Endodermal cell (in vitro differentiated cells): ENCODE measurements at regions not wholly inside any gene's neighbourhood (a gene's known extent, or its start where the extent isn't known, plus 50 kb on each side); places are given as distances from the start of the nearest gene placed in this dataset.

Source experiments
- DNase-seq: peaks from one replicate; pipeline ENCODE4 v3.0.0-alpha.2; 2017
- H3K27ac ChIP-seq: 2 replicates; pipeline ENCODE4 v1.5.1; 2013; ENCODE audit warnings: mild to moderate bottlenecking, low read depth, low read length, moderate library complexity
- H3K27me3 ChIP-seq: 2 replicates; pipeline ENCODE4 v1.6.1; 2013; ENCODE audit warnings: mild to moderate bottlenecking, low read length, moderate library complexity; ENCODE audit not compliant: insufficient read depth, control insufficient read depth, poor library complexity, severe bottlenecking
- H3K36me3 ChIP-seq: 2 replicates; pipeline ENCODE4 v1.7.0; 2013; ENCODE audit warnings: mild to moderate bottlenecking, low read length, moderate library complexity; ENCODE audit not compliant: control insufficient read depth, insufficient read depth
- H3K4me1 ChIP-seq: one replicate; pipeline ENCODE4 v1.7.0; 2013; ENCODE audit warnings: low read length; ENCODE audit not compliant: control insufficient read depth, insufficient read depth
- H3K4me3 ChIP-seq: 2 replicates; pipeline ENCODE4 v1.5.1; 2013; ENCODE audit warnings: mild to moderate bottlenecking, low read length, moderate library complexity
- H3K9ac ChIP-seq: 2 replicates; pipeline ENCODE4 v1.6.1; 2013; ENCODE audit warnings: mild to moderate bottlenecking, low read length, moderate library complexity; ENCODE audit not compliant: poor library complexity, severe bottlenecking; ENCODE audit errors: extremely low read depth
- H3K9me3 ChIP-seq: 2 replicates; pipeline ENCODE4 v1.6.1; 2013; ENCODE audit warnings: mild to moderate bottlenecking, low read length, moderate library complexity; ENCODE audit not compliant: control insufficient read depth
- H3K27ac Mint-ChIP-seq: 2 replicates; pipeline ENCODE4 v1.8.0; 2020; ENCODE audit warnings: mixed read lengths
- H3K27me3 Mint-ChIP-seq: 2 replicates; pipeline ENCODE4 v1.8.0; 2021; ENCODE audit warnings: mild to moderate bottlenecking, mixed read lengths; ENCODE audit not compliant: insufficient read depth
- H3K36me3 Mint-ChIP-seq: 2 replicates; pipeline ENCODE4 v1.8.0; 2020; ENCODE audit warnings: low read depth, mixed read lengths
- H3K4me1 Mint-ChIP-seq: 2 replicates; pipeline ENCODE4 v1.8.0; 2020; ENCODE audit warnings: mixed read lengths
- H3K4me3 Mint-ChIP-seq: 2 replicates; pipeline ENCODE4 v1.8.0; 2020; ENCODE audit warnings: mild to moderate bottlenecking, moderate library complexity, mixed read lengths
- H3K9me3 Mint-ChIP-seq: 2 replicates; pipeline ENCODE4 v1.8.0; 2020; ENCODE audit warnings: mild to moderate bottlenecking, mixed read lengths
- CTCF ChIP-seq: fragments of 200-600 bp; sonication (generic); conservative IDR thresholded peaks from 2 replicates; pipeline ENCODE4 v1.5.0; 2021; ENCODE audit warnings: antibody characterized with exemption, mild to moderate bottlenecking
- WGBS, 2 experiments: methylation state at CpG; one replicate each; pipeline versions ENCODE4 v1.1.5 to v1.1.7; 2013; ENCODE audit warnings: missing lambda C conversion rate in 2 of 2, mixed read lengths in 1 of 2; ENCODE audit not compliant: insufficient coverage in 1 of 2, insufficient read length in 1 of 2; 5-methylcytosine and 5-hydroxymethylcytosine counted together

DNA sequence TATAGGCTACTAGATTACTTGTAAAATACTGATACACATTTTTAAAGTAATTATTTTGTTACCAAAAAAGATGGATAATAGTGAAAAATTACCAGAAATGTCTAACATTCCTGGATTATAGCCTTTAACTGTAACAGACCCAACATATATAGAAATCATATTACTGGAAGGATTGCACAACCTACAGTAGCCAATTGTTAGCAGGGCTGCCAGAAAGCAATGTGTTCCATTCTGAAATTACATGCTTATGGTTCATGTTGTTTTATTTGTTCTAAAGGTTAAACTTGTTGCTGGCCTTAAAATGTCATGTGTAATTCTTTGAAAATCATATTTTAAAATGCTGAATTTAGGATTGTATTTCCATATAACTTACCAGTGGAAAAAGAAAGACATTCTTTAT is 793.6 kb upstream of the ACVR2A start:
- peaks cover 2% of the 10 kb centered on the region for H3K27me3 Mint-ChIP-seq

GRCh38 chr2:147049957-147050356 is 794.9 kb upstream of the ACVR2A start:
- no peak for TF ChIP-seq CTCF
- Mint-ChIP-seq H3K4me3 (no peak overlapping the region), H3K36me3 (no peaks in the 10 kb centered on the region), H3K27ac (no peak overlapping the region), H3K4me1 (peaks cover 15% of the 10 kb centered on the region), H3K9me3 (peaks cover 4% of the 10 kb centered on the region), H3K27me3 (peaks cover 2% of the 10 kb centered on the region)
- no peak for DNase-seq
- Histone ChIP-seq H3K9ac (no peak overlapping the region), H3K36me3 (no peaks in the 10 kb centered on the region), H3K9me3 (peaks cover 11% of the 10 kb centered on the region), H3K4me3 (no peak overlapping the region), H3K27ac (no peak overlapping the region), H3K4me1 (peaks cover 4% of the 10 kb centered on the region), H3K27me3 (no peaks in the 10 kb centered on the region)
- 87 to 94% methylated on average over 4 of the region's 4 CpGs for WGBS, 2 experiments

More for the DNA sequence above, 793.6 kb upstream of the ACVR2A start:
- no peak overlapping the region for H3K9ac ChIP-seq
- H3K27ac ChIP-seq: no peak overlapping the region
- peaks cover 4% of the 10 kb centered on the region for H3K4me1 ChIP-seq
- no peak overlapping the region for H3K4me3 Mint-ChIP-seq
- H3K27ac Mint-ChIP-seq: no peak overlapping the region
- H3K36me3 ChIP-seq: no peaks in the 10 kb centered on the region
- peaks cover 6% of the 10 kb centered on the region for H3K4me1 Mint-ChIP-seq
- H3K4me3 ChIP-seq: no peak overlapping the region
- H3K36me3 Mint-ChIP-seq: no peaks in the 10 kb centered on the region
- no peaks in the 10 kb centered on the region for H3K27me3 ChIP-seq
- no peak for TF ChIP-seq CTCF
- no peak for DNase-seq
- H3K9me3 ChIP-seq: peaks cover 11% of the 10 kb centered on the region
- peaks cover 4% of the 10 kb centered on the region for H3K9me3 Mint-ChIP-seq

GRCh38 chr2:147046473-147046872 is 798.4 kb upstream of the ACVR2A start:
- Mint-ChIP-seq H3K27ac (no peak overlapping the region), H3K27me3 (no peaks in the 10 kb centered on the region), H3K36me3 (no peaks in the 10 kb centered on the region), H3K4me3 (no peak overlapping the region), H3K4me1 (peaks cover 9% of the 10 kb centered on the region), H3K9me3 (no peaks in the 10 kb centered on the region)
- H3K9me3 ChIP-seq: no peaks in the 10 kb centered on the region
- no peaks in the 10 kb centered on the region for H3K36me3 ChIP-seq
- no peaks in the 10 kb centered on the region for H3K27me3 ChIP-seq
- no peak overlapping the region for H3K9ac ChIP-seq
- no peak for DNase-seq
- H3K27ac ChIP-seq: no peak overlapping the region
- no peaks in the 10 kb centered on the region for H3K4me1 ChIP-seq
- TF ChIP-seq CTCF: no peak
- 77% methylated on average over 4 of the region's 4 CpGs; no CpG with 5 or more reads in 1 of the 2 experiments for WGBS, 2 experiments
- H3K4me3 ChIP-seq: no peak overlapping the region
